WTC11 (cell line): ENCODE measurements at regions not wholly inside any gene's neighbourhood (a gene's known extent, or its start where the extent isn't known, plus 50 kb on each side); places are given as distances from the start of the nearest gene placed in this dataset.

ENCODE experiments used
- ATAC-seq: fragments of 200-7000 bp; cut with Tn5 transposase; 2 replicates; pipeline ENCODE4 v1.10.0; 2021; ENCODE audit warnings: mild to moderate bottlenecking, moderate library complexity
- CTCF ChIA-PET: fragments of 300-600 bp; sonication (Branson Sonifier 250); formaldehyde crosslinking; loops from one replicate; lab custom pipeline; 2021; ENCODE audit warnings: antibody characterized with exemption; lab: Charles Lee
- POLR2A ChIA-PET: fragments of 350-600 bp; sonication (Branson Sonifier 250); formaldehyde crosslinking; loops from one replicate; lab custom pipeline; 2021; ENCODE audit warnings: antibody characterized with exemption; lab: Charles Lee
- DNase-seq: peaks from one replicate; pipeline ENCODE4 v3.0.0; 2021; ENCODE audit warnings: low spot score
- H3K27ac Mint-ChIP-seq: 2 replicates; pipeline ENCODE4 v1.8.0; 2021; ENCODE audit warnings: mixed read lengths
- H3K27me3 Mint-ChIP-seq: 2 replicates; pipeline ENCODE4 v1.8.0; 2021; ENCODE audit warnings: low read depth, mild to moderate bottlenecking, moderate library complexity, mixed read lengths
- H3K36me3 Mint-ChIP-seq: 2 replicates; pipeline ENCODE4 v1.8.0; 2021; ENCODE audit warnings: mixed read lengths
- H3K4me1 Mint-ChIP-seq: 2 replicates; pipeline ENCODE4 v1.8.0; 2022; ENCODE audit warnings: mixed read lengths
- H3K4me3 Mint-ChIP-seq: 2 replicates; pipeline ENCODE4 v1.8.0; 2021; ENCODE audit warnings: mild to moderate bottlenecking, moderate library complexity, mixed read lengths
- H3K9me3 Mint-ChIP-seq: 2 replicates; pipeline ENCODE4 v1.8.0; 2021; ENCODE audit warnings: mixed read lengths
- CREM ChIP-seq: sonication (generic); formaldehyde crosslinking; IDR thresholded peaks from 2 replicates; pipeline ENCODE4 v1.8.1; 2022; ENCODE audit warnings: mild to moderate bottlenecking, missing genetic modification reagents, moderate library complexity
- E2F1 ChIP-seq: sonication (generic); formaldehyde crosslinking; IDR thresholded peaks from 2 replicates; pipeline ENCODE4 v1.8.0; 2022; ENCODE audit warnings: mild to moderate bottlenecking, missing genetic modification reagents
- ETV6 ChIP-seq: sonication (generic); formaldehyde crosslinking; IDR thresholded peaks from 2 replicates; pipeline ENCODE4 v1.8.1; 2022; ENCODE audit warnings: mild to moderate bottlenecking, missing genetic modification reagents
- FOXP4 ChIP-seq: sonication (generic); formaldehyde crosslinking; IDR thresholded peaks from 2 replicates; pipeline ENCODE4 v1.8.0; 2022; ENCODE audit warnings: mild to moderate bottlenecking, missing genetic modification reagents
- GTF2I ChIP-seq: fragments of 250-450 bp; sonication (Bioruptor Pico); conservative IDR thresholded peaks from 2 replicates; pipeline ENCODE4 v1.4.0; 2021; ENCODE audit warnings: mild to moderate bottlenecking
- HMGXB4 ChIP-seq: sonication (generic); formaldehyde crosslinking; IDR thresholded peaks from 2 replicates; pipeline ENCODE4 v1.8.1; 2023; ENCODE audit warnings: mild to moderate bottlenecking, moderate library complexity, missing genetic modification reagents
- JAZF1 ChIP-seq: fragments of 250-450 bp; sonication (Bioruptor Pico); IDR thresholded peaks from 2 replicates; pipeline ENCODE4 v1.9.0; 2021; ENCODE audit warnings: moderate library complexity, mild to moderate bottlenecking, inconsistent platforms
- JUN ChIP-seq: sonication (generic); formaldehyde crosslinking; IDR thresholded peaks from 2 replicates; pipeline ENCODE4 v1.8.0; 2023; ENCODE audit warnings: mild to moderate bottlenecking, missing genetic modification reagents
- KAT7 ChIP-seq: sonication (generic); formaldehyde crosslinking; IDR thresholded peaks from 2 replicates; pipeline ENCODE4 v1.8.1; 2023; ENCODE audit warnings: missing genetic modification reagents, mild to moderate bottlenecking, borderline replicate concordance
- MAX ChIP-seq: sonication (generic); formaldehyde crosslinking; IDR thresholded peaks from 2 replicates; pipeline ENCODE4 v1.8.0; 2022; ENCODE audit warnings: mild to moderate bottlenecking, missing genetic modification reagents
- MLX ChIP-seq: sonication (generic); formaldehyde crosslinking; IDR thresholded peaks from 2 replicates; pipeline ENCODE4 v1.8.1; 2023; ENCODE audit warnings: mild to moderate bottlenecking, missing genetic modification reagents, moderate library complexity
- NFYB ChIP-seq: sonication (generic); formaldehyde crosslinking; conservative IDR thresholded peaks from 2 replicates; pipeline ENCODE4 v1.8.0; 2022; ENCODE audit warnings: low read depth, missing genetic modification reagents
- NR1H2 ChIP-seq: sonication (generic); formaldehyde crosslinking; IDR thresholded peaks from 2 replicates; pipeline ENCODE4 v1.9.0; 2021; ENCODE audit warnings: mild to moderate bottlenecking, moderate library complexity, missing genetic modification reagents
- PREB ChIP-seq: sonication (generic); formaldehyde crosslinking; IDR thresholded peaks from 2 replicates; pipeline ENCODE4 v1.8.1; 2022; ENCODE audit warnings: mild to moderate bottlenecking, missing genetic modification reagents, moderate library complexity, borderline replicate concordance
- PRRX2 ChIP-seq: fragments of 250-450 bp; sonication (Bioruptor Pico); IDR thresholded peaks from 2 replicates; pipeline ENCODE4 v1.8.0; 2021; ENCODE audit warnings: mild to moderate bottlenecking
- TCF7 ChIP-seq: sonication (generic); formaldehyde crosslinking; IDR thresholded peaks from 2 replicates; pipeline ENCODE4 v1.8.0; 2022; ENCODE audit warnings: mild to moderate bottlenecking, low read depth, missing genetic modification reagents, moderate library complexity
- USF2 ChIP-seq: sonication (generic); formaldehyde crosslinking; IDR thresholded peaks from 2 replicates; pipeline ENCODE4 v1.8.1; 2023; ENCODE audit warnings: mild to moderate bottlenecking, missing genetic modification reagents, moderate library complexity
- ZNF317 ChIP-seq: sonication (generic); formaldehyde crosslinking; IDR thresholded peaks from 2 replicates; pipeline ENCODE4 v1.8.1; 2023; ENCODE audit warnings: low read depth, mild to moderate bottlenecking, moderate library complexity, missing genetic modification reagents, borderline replicate concordance
- ZNF396 ChIP-seq: fragments of 250-450 bp; sonication (Bioruptor Pico); IDR thresholded peaks from 2 replicates; pipeline ENCODE4 v1.8.0; 2021; ENCODE audit warnings: mild to moderate bottlenecking, moderate library complexity, borderline replicate concordance
- ZNF416 ChIP-seq: fragments of 250-450 bp; sonication (Bioruptor Pico); IDR thresholded peaks from 2 replicates; pipeline ENCODE4 v1.9.0; 2021; ENCODE audit warnings: mild to moderate bottlenecking, inconsistent platforms
- ZNF425 ChIP-seq: fragments of 250-450 bp; sonication (Bioruptor Pico); conservative IDR thresholded peaks from 2 replicates; pipeline ENCODE4 v1.9.0; 2021; ENCODE audit warnings: mild to moderate bottlenecking

- POLR2A ChIA-PET: no interaction called here
- Mint-ChIP-seq H3K36me3 (no peaks in the 10 kb centered on the region), H3K9me3 (peaks cover 5% of the 10 kb centered on the region), H3K4me1 (peaks cover 8% of the 10 kb centered on the region; the same call in 1 of the 2 replicates), H3K27me3 (no peaks in the 10 kb centered on the region), H3K4me3 (no peak overlapping the region), H3K27ac (no peak overlapping the region)
- ATAC-seq (no peak; the same call in 1 of the 2 replicates), DNase-seq (no peak)
- TF ChIP-seq TCF7 (no peak), MAX (CRISPR knock-in tag) (no peak), PRRX2 (CRISPR knock-in tag) (no peak), ZNF425 (CRISPR knock-in tag) (no peak), NFYB (CRISPR knock-in tag) (no peak), GTF2I (CRISPR knock-in tag) (no peak), KAT7 (no peak), PREB (CRISPR knock-in tag) (no peak), ZNF317 (CRISPR knock-in tag) (no peak)
- CTCF ChIA-PET: no interaction called here
These were observed 202.9 kb upstream of the NPY2R start for GRCh38 chr4:155005395-155006090.

GRCh38 chr4:155007660-155008176, 200.7 kb upstream of the NPY2R start:
- Mint-ChIP-seq H3K36me3 (no peaks in the 10 kb centered on the region), H3K9me3 (peaks cover 5% of the 10 kb centered on the region), H3K27me3 (no peaks in the 10 kb centered on the region), H3K27ac (no peak overlapping the region), H3K4me1 (peaks cover 8% of the 10 kb centered on the region; the same call in 1 of the 2 replicates), H3K4me3 (no peak overlapping the region)
- ChIA-PET POLR2A (no interaction called here), CTCF (no interaction called here)
- ATAC-seq (no peak), DNase-seq (no peak)
- TF ChIP-seq ETV6 (CRISPR knock-in tag): no peak

- Mint-ChIP-seq H3K9me3 (peaks cover 5% of the 10 kb centered on the region), H3K27ac (no peak overlapping the region), H3K36me3 (no peaks in the 10 kb centered on the region), H3K4me1 (peaks cover 8% of the 10 kb centered on the region; the same call in 1 of the 2 replicates), H3K4me3 (no peak overlapping the region), H3K27me3 (no peaks in the 10 kb centered on the region)
- ATAC-seq (no peak), DNase-seq (no peak)
- ChIA-PET POLR2A (no interaction called here), CTCF (no interaction called here)
- TF ChIP-seq JAZF1 (CRISPR knock-in tag): no peak
- no peak for TF ChIP-seq ZNF416 (CRISPR knock-in tag)
- no peak for TF ChIP-seq HMGXB4 (CRISPR knock-in tag)
- TF ChIP-seq NR1H2: no peak
- no peak for TF ChIP-seq E2F1
- TF ChIP-seq USF2 (CRISPR knock-in tag): no peak
- TF ChIP-seq GTF2I (CRISPR knock-in tag): no peak
- TF ChIP-seq CREM (CRISPR knock-in tag): no peak
- no peak for TF ChIP-seq ZNF317 (CRISPR knock-in tag)
- no peak for TF ChIP-seq MLX (CRISPR knock-in tag)
- TF ChIP-seq FOXP4 (CRISPR knock-in tag): no peak
- no peak for TF ChIP-seq ZNF396
- no peak for TF ChIP-seq JUN (CRISPR knock-in tag)
These were observed 200.0 kb upstream of the NPY2R start for GRCh38 chr4:155008389-155008788.
